Tibial nerve (tissue), 4 donors: ENCODE measurements at regions not wholly inside any gene's neighbourhood (a gene's known extent, or its start where the extent isn't known, plus 50 kb on each side); places are given as distances from the start of the nearest gene placed in this dataset.

Experiments
- DNase-seq, 2 donors: peaks; one replicate each; pipeline ENCODE4 v3.0.0-alpha.2; 2019; ENCODE audit warnings: low spot score in 2 of 2
- H3K27ac ChIP-seq, 4 donors: fragments of 200-600 bp; sonication (generic) in 3 of 4; one replicate each; pipeline ENCODE4 v1.5.1; 2017 to 2019; ENCODE audit warnings: mild to moderate bottlenecking in 1 of 4
- H3K27me3 ChIP-seq, 2 donors: fragments of 200-600 bp; sonication (generic) in 1 of 2; one replicate each; pipeline versions ENCODE4 v1.5.1 to v1.6.0; 2017 to 2019
- H3K36me3 ChIP-seq, 3 donors: fragments of 200-600 bp; sonication (generic); one replicate each; pipeline ENCODE4 v1.5.1; 2018 to 2019
- H3K4me1 ChIP-seq, 4 donors: fragments of 200-600 bp; sonication (generic) in 3 of 4; one replicate each; pipeline ENCODE4 v1.5.1; 2017 to 2019
- H3K4me3 ChIP-seq, 4 donors: fragments of 200-600 bp; sonication (generic) in 3 of 4; one replicate each; pipeline ENCODE4 v1.5.1; 2017 to 2019; ENCODE audit warnings: mild to moderate bottlenecking in 1 of 4, moderate library complexity in 1 of 4
- H3K9me3 ChIP-seq, 4 donors: fragments of 200-600 bp; sonication (generic) in 3 of 4; one replicate each; pipeline ENCODE4 v1.5.1; 2017 to 2019
- EP300 ChIP-seq, 2 donors: sonication (generic); formaldehyde crosslinking; IDR thresholded peaks; one replicate each; pipeline ENCODE4 v1.6.1; 2017; ENCODE audit warnings: antibody characterized with exemption in 2 of 2, mild to moderate bottlenecking in 1 of 2
- POLR2A ChIP-seq, 2 donors: fragments of 450-650 bp; IDR thresholded peaks; one replicate each; pipeline ENCODE4 v1.6.1; 2017; ENCODE audit warnings: antibody characterized with exemption in 2 of 2, mild to moderate bottlenecking in 2 of 2, moderate library complexity in 2 of 2
- WGBS, 2 donors: methylation state at CpG; one replicate each; pipeline ENCODE4 v1.1.5; 2018; 5-methylcytosine and 5-hydroxymethylcytosine counted together
- TF ChIP-seq, protein P1 (sequence below), 5 experiments: fragments of 200-600 bp in 3 of 5; fragments of 450-650 bp in 2 of 5; sonication (generic) in 3 of 5; IDR thresholded peaks; one replicate each; pipeline ENCODE4 v1.5.1; 2016 to 2019; ENCODE audit warnings: antibody characterized with exemption in 5 of 5, mild to moderate bottlenecking in 3 of 5, moderate library complexity in 2 of 5

DNA sequence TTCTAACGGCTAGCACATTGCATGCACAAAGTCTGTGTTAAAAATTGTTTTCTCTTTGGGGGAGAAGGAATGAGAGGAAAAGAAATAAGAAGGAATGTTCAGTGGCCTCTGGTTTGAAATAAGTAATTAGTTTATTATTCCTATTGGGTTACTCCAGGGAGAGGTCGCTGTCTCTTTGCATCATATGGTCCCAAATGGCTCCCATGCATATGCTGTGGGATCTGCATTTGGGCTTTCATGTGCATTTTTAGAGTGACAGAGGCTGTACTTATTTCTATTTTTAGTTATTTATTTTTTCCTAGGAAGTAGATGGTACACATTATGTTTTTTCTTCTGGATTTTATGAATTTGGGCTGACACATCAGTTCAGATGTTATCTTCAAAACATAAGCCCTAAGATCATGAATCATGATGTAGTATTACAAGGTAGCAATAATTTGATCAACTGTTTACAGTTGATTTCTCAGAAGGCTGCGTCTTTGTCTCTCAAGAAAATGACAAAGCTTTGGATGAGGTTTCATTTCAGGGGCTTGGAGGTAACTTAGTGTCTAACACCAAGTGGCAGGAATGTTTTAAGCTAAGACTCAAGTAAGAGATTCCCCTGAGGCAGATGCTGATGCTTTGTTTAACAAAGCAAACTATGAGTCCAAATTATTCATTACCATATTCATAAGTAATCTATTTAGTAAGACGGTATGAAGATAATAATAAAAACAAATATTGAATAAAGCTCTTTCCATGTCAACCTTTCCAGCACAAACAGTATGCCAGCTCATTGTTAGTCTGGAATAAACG, 247.7 kb downstream of the NSUN3 start:
- Histone ChIP-seq H3K4me3 (no peak overlapping the region), H3K27me3 (no peaks in the 10 kb centered on the region), H3K36me3 (no peaks in the 10 kb centered on the region), H3K4me1 (peaks cover 0 to 6% (median under 1%) of the 10 kb centered on the region in 4 donors), H3K9me3 (no peaks in the 10 kb centered on the region), H3K27ac (peak overlapping the region in 1 of 4 donors; percentile 57)
- WGBS, 2 donors, result 54 to 56% methylated on average over 5 of the region's 5 CpGs
- no peak for DNase-seq
- TF ChIP-seq, protein P1, sequence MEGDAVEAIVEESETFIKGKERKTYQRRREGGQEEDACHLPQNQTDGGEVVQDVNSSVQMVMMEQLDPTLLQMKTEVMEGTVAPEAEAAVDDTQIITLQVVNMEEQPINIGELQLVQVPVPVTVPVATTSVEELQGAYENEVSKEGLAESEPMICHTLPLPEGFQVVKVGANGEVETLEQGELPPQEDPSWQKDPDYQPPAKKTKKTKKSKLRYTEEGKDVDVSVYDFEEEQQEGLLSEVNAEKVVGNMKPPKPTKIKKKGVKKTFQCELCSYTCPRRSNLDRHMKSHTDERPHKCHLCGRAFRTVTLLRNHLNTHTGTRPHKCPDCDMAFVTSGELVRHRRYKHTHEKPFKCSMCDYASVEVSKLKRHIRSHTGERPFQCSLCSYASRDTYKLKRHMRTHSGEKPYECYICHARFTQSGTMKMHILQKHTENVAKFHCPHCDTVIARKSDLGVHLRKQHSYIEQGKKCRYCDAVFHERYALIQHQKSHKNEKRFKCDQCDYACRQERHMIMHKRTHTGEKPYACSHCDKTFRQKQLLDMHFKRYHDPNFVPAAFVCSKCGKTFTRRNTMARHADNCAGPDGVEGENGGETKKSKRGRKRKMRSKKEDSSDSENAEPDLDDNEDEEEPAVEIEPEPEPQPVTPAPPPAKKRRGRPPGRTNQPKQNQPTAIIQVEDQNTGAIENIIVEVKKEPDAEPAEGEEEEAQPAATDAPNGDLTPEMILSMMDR (IDR thresholded peaks at IDR 0.05), result no peak
- TF ChIP-seq POLR2A (IDR thresholded peaks at IDR 0.05) (no peak), EP300 (IDR thresholded peaks at IDR 0.05) (no peak)

DNA sequence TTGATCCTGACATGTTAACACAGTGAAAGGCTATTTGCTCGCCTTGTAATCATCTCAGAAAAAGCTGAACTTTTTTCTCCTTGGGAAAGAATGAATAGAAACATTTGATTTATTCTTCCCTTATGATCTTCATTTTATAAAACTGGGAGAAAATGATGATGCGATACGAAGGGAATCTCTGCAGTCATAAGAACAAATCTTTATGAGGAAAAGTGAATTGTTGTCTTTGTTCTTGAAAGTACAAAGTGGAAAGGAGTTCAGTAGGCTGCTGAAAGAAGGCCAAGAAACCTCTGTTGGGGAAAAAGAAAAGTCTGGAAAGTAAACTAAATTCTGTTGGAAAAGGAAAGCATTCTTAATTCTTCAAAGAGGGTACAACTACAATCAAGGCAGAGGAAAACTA, 248.8 kb downstream of the NSUN3 start:
- 24 to 31% methylated on average over 3 of the region's 3 CpGs for WGBS, 2 donors

DNA sequence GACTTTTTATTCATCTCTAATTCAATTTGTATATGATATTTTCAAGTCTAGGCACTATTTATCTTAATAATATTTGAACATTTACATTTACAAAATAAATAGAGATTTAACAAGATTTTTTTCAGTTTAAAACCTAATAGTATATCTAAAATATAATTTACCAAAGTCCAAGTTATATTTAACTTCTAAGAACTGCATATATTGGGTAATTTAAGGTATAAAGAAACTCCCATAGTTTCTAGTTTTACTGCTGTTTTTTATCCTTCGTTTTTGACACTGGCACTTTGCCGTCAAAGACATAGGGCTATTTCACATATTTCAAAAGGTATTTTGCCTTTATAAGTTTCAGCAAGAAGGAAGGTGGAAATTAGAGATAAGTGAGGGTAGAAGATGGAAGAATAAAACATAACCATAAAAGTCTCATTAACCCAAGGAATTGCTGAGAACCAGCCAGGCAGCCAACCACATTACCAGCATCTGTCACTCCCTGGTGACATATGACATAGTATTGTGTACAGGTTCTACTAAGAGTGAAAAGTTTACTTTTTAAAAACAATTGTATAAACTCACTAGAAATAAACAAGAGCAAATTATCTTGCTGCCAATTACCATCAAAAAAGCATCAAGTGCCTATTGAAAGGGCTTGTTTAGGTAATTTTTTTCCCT, 251.5 kb downstream of the NSUN3 start:
- Histone ChIP-seq H3K27ac (no peak overlapping the region), H3K9me3 (no peaks in the 10 kb centered on the region), H3K36me3 (no peaks in the 10 kb centered on the region), H3K27me3 (no peaks in the 10 kb centered on the region), H3K4me3 (no peak overlapping the region), H3K4me1 (peaks cover 0 to 6% (median 0%) of the 10 kb centered on the region in 4 donors)
- WGBS, 2 donors, result 82 to 83% methylated on average over 2 of the region's 2 CpGs
- no peak for DNase-seq
- TF ChIP-seq POLR2A (IDR thresholded peaks at IDR 0.05) (no peak), EP300 (IDR thresholded peaks at IDR 0.05) (no peak)
- TF ChIP-seq, protein P1 (IDR thresholded peaks at IDR 0.05), result no peak

More for the DNA sequence above, 248.8 kb downstream of the NSUN3 start:
- peak overlapping the region in 2 of 4 donors; percentile 35 to 57 for H3K27ac ChIP-seq
- no peaks in the 10 kb centered on the region for H3K9me3 ChIP-seq
- TF ChIP-seq EP300 (IDR thresholded peaks at IDR 0.05), result no peak
- DNase-seq, result no peak
- H3K27me3 ChIP-seq, result no peaks in the 10 kb centered on the region
- H3K4me1 ChIP-seq, result peaks cover 0 to 6% (median 0%) of the 10 kb centered on the region in 4 donors
- H3K4me3 ChIP-seq, result no peak overlapping the region
- no peaks in the 10 kb centered on the region for H3K36me3 ChIP-seq

GRCh38 chr3:94317017-94317416, 254.2 kb downstream of the NSUN3 start:
- Histone ChIP-seq H3K36me3 (no peaks in the 10 kb centered on the region), H3K9me3 (no peaks in the 10 kb centered on the region), H3K4me1 (peaks cover 0 to 3% (median 0%) of the 10 kb centered on the region in 4 donors), H3K27ac (peak overlapping the region in 1 of 4 donors; percentile 28), H3K4me3 (no peak overlapping the region), H3K27me3 (no peaks in the 10 kb centered on the region)
- TF ChIP-seq EP300 (IDR thresholded peaks at IDR 0.05) (no peak), POLR2A (IDR thresholded peaks at IDR 0.05) (no peak)
- TF ChIP-seq, protein P1 (IDR thresholded peaks at IDR 0.05), result no peak
- no peak for DNase-seq
- WGBS, 2 donors, result 22 to 43% methylated on average over 1 of the region's 1 CpG

DNA sequence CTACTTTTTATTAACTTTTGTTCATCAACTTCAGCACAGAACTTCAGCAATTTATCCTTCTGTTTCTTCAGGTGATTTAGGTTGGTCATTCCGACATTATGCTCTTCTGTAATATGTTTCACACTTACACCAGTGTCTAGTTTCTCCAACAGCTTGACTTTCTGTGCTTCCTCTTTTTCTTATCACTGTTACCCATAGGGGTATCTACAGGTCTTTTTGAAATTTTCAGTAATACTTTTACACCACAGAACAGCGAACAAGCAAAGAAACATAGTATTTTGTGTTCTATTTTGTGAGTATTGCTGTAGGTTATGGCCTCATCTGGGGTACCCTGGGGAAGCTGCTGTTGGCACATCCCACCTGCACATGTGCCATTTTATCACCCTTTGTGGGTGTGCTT, 260.7 kb downstream of the NSUN3 start:
- Histone ChIP-seq H3K27me3 (no peaks in the 10 kb centered on the region), H3K27ac (no peak overlapping the region), H3K36me3 (no peaks in the 10 kb centered on the region), H3K4me1 (no peaks in the 10 kb centered on the region), H3K4me3 (no peak overlapping the region), H3K9me3 (no peaks in the 10 kb centered on the region)
- DNase-seq, result no peak
- TF ChIP-seq, protein P1 (IDR thresholded peaks at IDR 0.05), result no peak
- TF ChIP-seq POLR2A (IDR thresholded peaks at IDR 0.05) (no peak), EP300 (IDR thresholded peaks at IDR 0.05) (no peak)
- WGBS, 2 donors, result 86% methylated on average over 2 of the region's 2 CpGs
